ENCODE measurements at regions not wholly inside any gene's neighbourhood (a gene's known extent, or its start where the extent isn't known, plus 50 kb on each side); places are given as distances from the start of the nearest gene placed in this dataset.

- TF ChIP-seq CTCF (conservative IDR thresholded peaks at IDR 0.05; ENCODE audit: low read depth, low read length) = no peak
- H3K4me3 ChIP-seq (ENCODE audit: low read depth, low read length) = no peak overlapping the region
- no peak for DNase-seq (ENCODE audit: low read depth)
Observed at GRCh38 chr18:6614952-6615351, 114.6 kb upstream of the ARHGAP28 start.

- no peak for TF ChIP-seq CTCF (conservative IDR thresholded peaks at IDR 0.05; ENCODE audit: low read depth, low read length)
- no peak overlapping the region for H3K4me3 ChIP-seq (ENCODE audit: low read depth, low read length)
- no peak for DNase-seq (ENCODE audit: low read depth)
Observed at GRCh38 chr18:6616981-6617380, 112.5 kb upstream of the ARHGAP28 start.

- no peak for TF ChIP-seq CTCF (conservative IDR thresholded peaks at IDR 0.05; ENCODE audit: low read depth, low read length)
- no peak overlapping the region for H3K4me3 ChIP-seq (ENCODE audit: low read depth, low read length)
- no peak for DNase-seq (ENCODE audit: low read depth)
Observed at GRCh38 chr18:6621437-6621836, 108.1 kb upstream of the ARHGAP28 start.

- H3K4me3 ChIP-seq (ENCODE audit: low read depth, low read length) = no peak overlapping the region
- TF ChIP-seq CTCF (conservative IDR thresholded peaks at IDR 0.05; ENCODE audit: low read depth, low read length) = no peak
- no peak for DNase-seq (ENCODE audit: low read depth)
Observed at GRCh38 chr18:6623278-6623677, 106.2 kb upstream of the ARHGAP28 start.

- H3K4me3 ChIP-seq (ENCODE audit: low read depth, low read length) = no peak overlapping the region
- TF ChIP-seq CTCF (conservative IDR thresholded peaks at IDR 0.05; ENCODE audit: low read depth, low read length) = no peak
- DNase-seq (ENCODE audit: low read depth) = peak; percentile 26
Observed at GRCh38 chr18:6624271-6624660, 105.2 kb upstream of the ARHGAP28 start.

GRCh38 chr18:6624661-6625311, 104.7 kb upstream of the ARHGAP28 start:
- H3K4me3 ChIP-seq (ENCODE audit: low read depth, low read length) = no peak overlapping the region
- DNase-seq (ENCODE audit: low read depth) = no peak
- TF ChIP-seq CTCF (conservative IDR thresholded peaks at IDR 0.05; ENCODE audit: low read depth, low read length) = no peak

- no peak for TF ChIP-seq CTCF (conservative IDR thresholded peaks at IDR 0.05; ENCODE audit: low read depth, low read length)
- no peak for DNase-seq (ENCODE audit: low read depth)
- no peak overlapping the region for H3K4me3 ChIP-seq (ENCODE audit: low read depth, low read length)
Observed at GRCh38 chr18:6625481-6625880, 104.0 kb upstream of the ARHGAP28 start.
